Muscle of leg (tissue), 3 donors: ENCODE measurements at regions not wholly inside any gene's neighbourhood (a gene's known extent, or its start where the extent isn't known, plus 50 kb on each side); places are given as distances from the start of the nearest gene placed in this dataset.
A peak's percentile ranks its signal among the peaks of the same experiment; 100 is the strongest.

Source experiments
- DNase-seq: peaks from one replicate; pipeline ENCODE4 v3.0.0; 2013
- H3K27ac ChIP-seq: one replicate; pipeline ENCODE4 v1.5.1; 2013; ENCODE audit warnings: mild to moderate bottlenecking, low read length, control low read depth
- H3K27me3 ChIP-seq: one replicate; pipeline ENCODE4 v1.6.1; 2013; ENCODE audit warnings: low read length; ENCODE audit not compliant: control insufficient read depth, insufficient read depth
- H3K36me3 ChIP-seq: one replicate; pipeline ENCODE4 v1.6.1; 2013; ENCODE audit warnings: low read length; ENCODE audit not compliant: control insufficient read depth, insufficient read depth
- H3K4me1 ChIP-seq: one replicate; pipeline ENCODE4 v1.6.1; 2013; ENCODE audit warnings: low read length; ENCODE audit not compliant: control insufficient read depth, insufficient read depth
- H3K4me3 ChIP-seq: one replicate; pipeline ENCODE4 v1.5.1; 2013; ENCODE audit warnings: low read length, control low read depth
- H3K9me3 ChIP-seq: replicated peaks from 2 replicates; pipeline ENCODE4 v1.6.1; 2013; ENCODE audit warnings: low read depth, low read length; ENCODE audit not compliant: control insufficient read depth
- WGBS: methylation state at CpG from one replicate; pipeline ENCODE4 v1.1.5; 2013; ENCODE audit warnings: missing lambda C conversion rate; ENCODE audit not compliant: insufficient coverage; 5-methylcytosine and 5-hydroxymethylcytosine counted together

GRCh38 chr11:91813263-91813662 lies 411.4 kb upstream of the FAT3 start:
- H3K4me3 ChIP-seq, result no peak overlapping the region
- H3K4me1 ChIP-seq, result no peaks in the 10 kb centered on the region
- DNase-seq, result no peak
- no peaks in the 10 kb centered on the region for H3K36me3 ChIP-seq
- H3K9me3 ChIP-seq, result no peaks in the 10 kb centered on the region
- H3K27me3 ChIP-seq, result no peaks in the 10 kb centered on the region
- no peak overlapping the region for H3K27ac ChIP-seq

DNA sequence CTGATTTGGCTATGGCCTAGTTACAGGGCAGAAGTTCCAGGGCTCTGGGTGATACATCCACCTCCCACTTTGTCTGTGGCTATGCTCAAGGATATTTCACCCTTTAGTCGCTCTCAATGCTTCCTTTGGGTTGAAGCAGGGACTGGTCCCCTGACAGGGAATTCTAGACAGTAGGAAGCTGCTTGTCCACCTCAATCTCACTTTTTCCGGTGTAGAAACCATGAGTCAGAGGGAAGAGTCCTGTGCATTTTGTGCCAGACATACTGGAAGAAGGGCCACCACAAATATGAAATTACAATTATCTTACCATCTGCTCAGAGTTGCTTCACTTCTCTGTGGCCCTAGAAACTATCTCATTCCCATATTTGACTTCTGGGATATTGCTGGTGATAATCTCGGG lies 413.7 kb upstream of the FAT3 start:
- no peaks in the 10 kb centered on the region for H3K9me3 ChIP-seq
- no peak overlapping the region for H3K4me3 ChIP-seq
- no CpG with 5 or more reads among the region's 3 CpGs for WGBS
- DNase-seq, result no peak
- no peaks in the 10 kb centered on the region for H3K27me3 ChIP-seq
- H3K4me1 ChIP-seq, result no peaks in the 10 kb centered on the region
- H3K36me3 ChIP-seq, result no peaks in the 10 kb centered on the region
- no peak overlapping the region for H3K27ac ChIP-seq

DNA sequence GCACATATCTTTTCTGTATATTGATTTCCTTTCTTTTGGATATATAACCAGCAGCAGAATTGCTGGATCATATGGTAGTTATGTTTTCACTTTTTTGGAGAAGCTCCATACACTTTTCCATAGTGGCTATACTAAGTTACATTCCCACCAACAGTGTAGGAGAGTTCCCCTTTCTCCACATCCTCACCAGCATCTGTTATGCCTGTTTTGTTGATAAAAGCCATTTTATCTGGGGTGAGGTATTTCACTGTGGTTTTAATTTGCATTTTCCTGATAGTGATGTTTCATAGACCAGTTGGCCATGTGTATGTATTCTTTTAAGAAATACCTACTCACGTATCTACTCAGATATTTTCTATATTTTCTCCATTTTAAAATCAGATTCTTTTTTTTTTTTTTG lies 419.3 kb upstream of the FAT3 start:
- no peak overlapping the region for H3K27ac ChIP-seq
- H3K27me3 ChIP-seq, result no peaks in the 10 kb centered on the region
- H3K4me3 ChIP-seq, result no peak overlapping the region
- no CpG with 5 or more reads among the region's 1 CpG for WGBS
- peaks cover 3% of the 10 kb centered on the region for H3K4me1 ChIP-seq
- H3K9me3 ChIP-seq, result no peaks in the 10 kb centered on the region
- no peaks in the 10 kb centered on the region for H3K36me3 ChIP-seq
- DNase-seq, result no peak

DNA sequence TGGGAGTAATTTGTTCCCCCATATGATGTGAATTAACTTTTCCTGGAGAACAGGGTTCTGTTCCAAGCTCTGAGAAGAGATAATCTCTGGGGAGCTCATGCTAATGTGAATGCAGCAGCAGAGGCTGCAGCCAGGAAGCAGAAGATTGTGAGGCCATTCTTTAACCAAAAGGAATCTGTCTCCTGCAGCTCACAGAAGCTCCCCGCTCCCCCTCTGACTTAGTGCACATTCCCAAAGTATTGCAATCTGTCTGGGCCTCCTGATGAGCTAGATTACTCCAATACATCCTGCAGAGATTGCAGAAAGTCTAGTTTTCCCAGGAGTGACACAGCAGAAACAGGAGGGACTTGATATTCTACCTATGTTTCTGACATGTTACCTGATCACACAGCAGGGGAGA lies 420.6 kb upstream of the FAT3 start:
- Histone ChIP-seq H3K4me3 (no peak overlapping the region), H3K36me3 (no peaks in the 10 kb centered on the region), H3K4me1 (peaks cover 3% of the 10 kb centered on the region), H3K27ac (no peak overlapping the region), H3K27me3 (no peaks in the 10 kb centered on the region), H3K9me3 (no peaks in the 10 kb centered on the region)
- DNase-seq, result peak; percentile 91
- WGBS, result 0% methylated on average over 1 of the region's 1 CpG

- peaks cover 3% of the 10 kb centered on the region for H3K4me1 ChIP-seq
- H3K27ac ChIP-seq, result no peak overlapping the region
- WGBS, result 70% methylated on average over 3 of the region's 6 CpGs
Observed at GRCh38 chr11:91802475-91802874, 422.1 kb upstream of the FAT3 start.

DNA sequence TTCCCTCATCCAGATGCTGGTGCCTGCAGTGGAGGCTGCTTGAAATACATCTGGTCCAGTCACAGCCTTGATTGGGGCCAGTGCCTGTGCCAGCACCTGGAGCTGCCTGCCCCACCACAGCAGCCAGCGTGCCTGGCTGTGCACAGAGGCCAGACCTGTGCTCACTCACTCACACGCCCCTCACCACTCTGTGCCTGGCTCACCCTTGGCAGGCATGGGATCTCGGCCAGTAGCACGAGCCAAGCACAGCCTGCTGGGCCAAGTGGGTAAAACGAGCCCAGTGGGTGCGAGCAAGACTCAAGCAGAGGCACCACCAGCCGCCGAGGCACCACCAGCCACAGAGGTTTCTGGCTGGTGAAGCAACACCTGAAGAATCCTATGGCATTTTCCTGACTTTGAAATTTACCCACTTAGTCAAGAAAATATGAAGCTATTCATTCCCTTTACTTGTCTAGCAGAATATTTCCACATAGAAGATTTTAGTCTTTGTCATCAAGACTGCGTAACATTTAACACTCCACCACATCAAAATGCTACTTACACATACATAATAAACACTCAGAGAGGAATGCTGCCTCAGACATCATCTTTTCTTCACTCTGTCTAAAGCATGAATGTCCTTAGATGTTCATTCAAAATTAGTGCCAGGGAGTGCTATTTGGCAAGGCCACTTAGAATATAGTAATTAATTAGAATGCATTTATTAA lies 424.3 kb upstream of the FAT3 start:
- 86% methylated on average over 7 of the region's 9 CpGs for WGBS
- no peak overlapping the region for H3K4me3 ChIP-seq
- H3K36me3 ChIP-seq, result no peaks in the 10 kb centered on the region
- no peaks in the 10 kb centered on the region for H3K9me3 ChIP-seq
- DNase-seq, result no peak
- no peaks in the 10 kb centered on the region for H3K27me3 ChIP-seq
- no peak overlapping the region for H3K27ac ChIP-seq
- peaks cover 3% of the 10 kb centered on the region for H3K4me1 ChIP-seq

More at GRCh38 chr11:91802475-91802874, 422.1 kb upstream of the FAT3 start:
- H3K36me3 ChIP-seq, result no peaks in the 10 kb centered on the region
- no peaks in the 10 kb centered on the region for H3K9me3 ChIP-seq
- H3K27me3 ChIP-seq, result no peaks in the 10 kb centered on the region
- no peak overlapping the region for H3K4me3 ChIP-seq
- DNase-seq, result no peak

DNA sequence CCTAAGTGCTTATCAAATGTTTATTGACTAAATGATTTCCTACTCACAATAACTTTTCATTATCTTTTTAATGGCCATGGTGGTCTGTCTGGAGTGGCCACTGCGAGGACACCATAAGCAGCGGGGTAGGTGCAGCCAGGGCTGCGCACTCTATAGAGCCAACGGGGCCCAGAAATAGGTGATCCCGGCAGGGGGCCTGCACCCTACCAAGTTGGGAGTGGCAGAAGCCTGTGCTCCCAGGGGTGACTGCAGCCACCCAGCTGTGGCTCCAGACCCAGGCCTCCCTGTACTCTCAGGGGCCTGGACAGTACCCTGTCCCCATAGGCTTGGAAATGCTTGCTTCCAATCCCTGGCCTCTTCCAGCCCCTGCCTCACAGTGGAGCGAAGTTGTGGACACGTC lies 426.4 kb upstream of the FAT3 start:
- H3K9me3 ChIP-seq, result no peaks in the 10 kb centered on the region
- H3K4me1 ChIP-seq, result peaks cover 3% of the 10 kb centered on the region
- DNase-seq, result no peak
- no peak overlapping the region for H3K27ac ChIP-seq
- no peaks in the 10 kb centered on the region for H3K36me3 ChIP-seq
- WGBS, result 85% methylated on average over 6 of the region's 7 CpGs
- H3K27me3 ChIP-seq, result no peaks in the 10 kb centered on the region
- H3K4me3 ChIP-seq, result no peak overlapping the region

DNA sequence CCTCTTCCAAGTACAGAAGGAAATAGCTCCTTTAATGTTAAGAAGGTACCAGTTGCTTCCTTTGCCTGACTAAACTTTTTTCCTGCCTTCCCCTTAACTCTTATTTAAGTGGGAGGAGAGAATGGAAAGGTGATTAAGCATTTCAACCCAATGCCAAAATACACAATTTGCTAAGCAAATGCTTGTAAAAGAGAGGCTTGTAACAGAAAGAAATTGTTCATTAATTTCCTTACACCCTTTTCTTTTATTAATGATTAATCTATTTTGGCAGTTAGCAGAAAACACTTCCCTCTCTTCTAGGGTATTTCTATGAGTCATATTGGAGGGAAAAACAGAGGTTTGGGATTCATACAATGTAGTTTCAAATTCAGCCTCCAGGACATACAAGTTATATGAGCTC lies 427.6 kb upstream of the FAT3 start:
- H3K9me3 ChIP-seq, result no peaks in the 10 kb centered on the region
- H3K4me3 ChIP-seq, result no peak overlapping the region
- no peaks in the 10 kb centered on the region for H3K27me3 ChIP-seq
- no peaks in the 10 kb centered on the region for H3K36me3 ChIP-seq
- no peak overlapping the region for H3K27ac ChIP-seq
- DNase-seq, result no peak
- H3K4me1 ChIP-seq, result no peaks in the 10 kb centered on the region

GRCh38 chr11:91795139-91795887 lies 429.3 kb upstream of the FAT3 start:
- no peak for DNase-seq
- no peaks in the 10 kb centered on the region for H3K27me3 ChIP-seq
- no CpG with 5 or more reads among the region's 2 CpGs for WGBS
- H3K9me3 ChIP-seq, result no peaks in the 10 kb centered on the region
- H3K27ac ChIP-seq, result no peak overlapping the region
- no peak overlapping the region for H3K4me3 ChIP-seq
- H3K4me1 ChIP-seq, result peaks cover 6% of the 10 kb centered on the region
- no peaks in the 10 kb centered on the region for H3K36me3 ChIP-seq

DNA sequence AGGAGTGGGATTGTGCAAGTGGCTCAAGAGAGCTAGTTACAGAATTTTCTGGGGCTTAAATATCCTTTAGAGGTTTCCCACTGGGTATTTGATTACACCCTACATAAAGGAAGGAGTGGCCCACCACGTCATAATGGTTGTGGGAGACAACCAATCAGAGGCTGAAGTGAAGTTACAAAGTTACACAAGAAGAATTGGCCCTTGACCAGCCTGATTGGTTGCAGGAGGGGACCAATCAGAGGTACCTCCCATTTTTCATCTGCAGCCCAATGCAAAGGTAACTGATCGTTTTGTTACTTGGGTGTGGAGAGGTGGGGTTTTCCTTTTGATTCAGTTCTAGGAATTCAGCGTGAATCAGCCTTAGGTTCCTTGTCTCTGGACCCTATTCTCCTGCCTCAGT lies 430.5 kb upstream of the FAT3 start:
- no CpG with 5 or more reads among the region's 3 CpGs for WGBS
- DNase-seq, result no peak
- H3K4me3 ChIP-seq, result no peak overlapping the region

More for the DNA sequence above, 430.5 kb upstream of the FAT3 start:
- no peaks in the 10 kb centered on the region for H3K27me3 ChIP-seq
- no peaks in the 10 kb centered on the region for H3K36me3 ChIP-seq
- no peak overlapping the region for H3K27ac ChIP-seq
- H3K4me1 ChIP-seq, result peaks cover 10% of the 10 kb centered on the region
- no peaks in the 10 kb centered on the region for H3K9me3 ChIP-seq
